GM23248 (cell line): ENCODE measurements at regions not wholly inside any gene's neighbourhood (a gene's known extent, or its start where the extent isn't known, plus 50 kb on each side); places are given as distances from the start of the nearest gene placed in this dataset.

ENCODE experiments used
- EZH2 ChIP-seq: fragments of 200-600 bp; sonication (generic); IDR thresholded peaks from 2 replicates; pipeline ENCODE4 v1.6.1; 2018; ENCODE audit warnings: antibody characterized with exemption, mild to moderate bottlenecking; ENCODE audit not compliant: insufficient read depth, poor library complexity, severe bottlenecking
- EZH2phosphoT487 ChIP-seq: fragments of 200-600 bp; sonication (generic); IDR thresholded peaks from 2 replicates; pipeline ENCODE4 v1.6.1; 2018; ENCODE audit warnings: antibody characterized with exemption, moderate library complexity, mild to moderate bottlenecking, low read depth; ENCODE audit not compliant: insufficient read depth

- no peak for TF ChIP-seq EZH2phosphoT487
- TF ChIP-seq EZH2: no peak
Observed at GRCh38 chr15:46670258-46670657, 1035.4 kb downstream of the SQOR start.
